HS-5 (cell line): ENCODE measurements at regions not wholly inside any gene's neighbourhood (a gene's known extent, or its start where the extent isn't known, plus 50 kb on each side); places are given as distances from the start of the nearest gene placed in this dataset.
"Not testable (repeated sequence)": the region's sequence is repeated elsewhere in the genome, so short reads cannot be mapped to it uniquely, and the experiment has no call there.

Source experiments
- DNase-seq: peaks from one replicate; pipeline ENCODE4 v3.0.0-alpha.2; 2012; ENCODE audit warnings: low read depth

DNA sequence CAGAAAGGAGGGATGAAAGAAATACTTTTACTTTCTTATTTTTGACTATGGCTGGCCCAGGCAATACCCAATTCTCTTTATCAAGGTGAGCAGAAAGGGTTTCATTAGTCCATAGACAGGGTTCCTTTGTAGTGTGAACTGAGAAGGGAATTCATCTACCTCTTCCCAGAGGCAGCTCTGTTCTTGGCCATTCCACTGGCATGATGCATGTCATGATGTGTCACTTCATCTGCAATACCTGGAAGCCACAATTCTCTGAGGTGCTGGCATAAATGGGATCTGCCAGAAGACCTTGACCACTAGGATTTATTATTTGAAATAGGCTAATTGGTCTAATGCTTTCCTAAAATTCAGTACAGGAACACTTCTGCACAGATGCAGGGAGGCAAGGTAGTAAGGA lies 542.8 kb downstream of the RFC3 start:
- DNase-seq, result no peak

- no peak for DNase-seq
Observed at GRCh38 chr13:34361560-34361959, 543.6 kb downstream of the RFC3 start.

DNA sequence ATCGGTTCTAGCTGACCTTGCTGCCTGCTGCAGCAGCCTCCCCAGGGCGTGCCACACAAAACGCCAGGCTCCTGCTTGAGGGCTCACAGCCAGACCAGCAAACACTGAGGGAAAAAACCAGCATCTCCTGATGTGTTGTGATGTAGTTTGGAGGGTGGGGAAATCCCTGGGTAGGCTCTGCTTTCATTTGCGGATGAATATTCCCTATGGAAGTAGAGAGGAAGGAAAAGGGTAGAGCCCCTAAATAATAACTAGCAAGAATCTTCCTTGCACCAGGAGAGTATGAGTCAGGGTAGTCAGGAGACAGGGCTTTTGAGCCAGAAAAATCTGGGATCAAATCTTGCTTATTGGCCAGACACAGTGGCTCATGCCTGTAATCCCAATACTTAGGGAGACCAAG lies 545.3 kb downstream of the RFC3 start:
- DNase-seq, result no peak

DNA sequence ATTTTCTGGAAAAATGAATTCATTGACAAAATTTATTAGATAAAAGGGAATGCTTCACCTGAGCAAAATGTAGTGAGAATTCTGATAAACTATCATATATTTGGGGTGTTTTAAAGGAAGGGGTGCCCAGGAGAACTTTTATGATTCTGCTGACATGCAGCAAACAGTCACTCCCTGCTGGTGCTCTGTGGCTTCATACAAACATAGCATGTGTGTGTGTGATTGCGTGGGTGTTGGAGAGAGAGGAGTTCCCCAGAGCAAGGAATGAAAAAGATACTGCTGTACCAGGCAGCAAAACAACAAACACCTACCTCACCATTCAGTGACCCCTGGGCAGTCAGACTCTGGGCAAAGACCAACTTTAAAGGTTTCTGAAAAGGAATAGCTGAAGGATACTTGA lies 546.7 kb downstream of the RFC3 start:
- DNase-seq, result no peak

- no peak for DNase-seq
Observed at GRCh38 chr13:34369931-34370330, 552.0 kb downstream of the RFC3 start.

DNA sequence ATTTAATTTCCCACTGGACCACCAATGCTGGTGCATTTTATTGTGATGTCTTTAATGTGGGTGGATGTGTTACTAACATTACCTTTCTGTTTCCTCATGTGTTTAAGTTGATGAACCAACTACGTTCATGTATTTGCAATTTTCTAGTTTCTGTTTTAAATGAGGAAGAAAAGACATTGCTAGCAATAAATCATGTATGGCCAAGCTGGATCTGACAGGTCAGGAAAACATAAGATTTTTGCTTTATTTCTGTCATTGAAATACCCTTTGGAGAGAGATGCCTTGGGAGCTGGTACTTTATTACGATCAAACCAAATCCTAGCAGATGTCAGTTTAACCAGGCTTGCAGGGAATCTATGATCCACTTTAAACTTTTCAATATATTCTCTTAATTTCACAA lies 553.2 kb downstream of the RFC3 start:
- DNase-seq, result no peak

- no peak for DNase-seq
Observed at GRCh38 chr13:34371645-34372395, 553.9 kb downstream of the RFC3 start.

GRCh38 chr13:34372581-34372980 lies 554.6 kb downstream of the RFC3 start:
- DNase-seq, result no peak

DNA sequence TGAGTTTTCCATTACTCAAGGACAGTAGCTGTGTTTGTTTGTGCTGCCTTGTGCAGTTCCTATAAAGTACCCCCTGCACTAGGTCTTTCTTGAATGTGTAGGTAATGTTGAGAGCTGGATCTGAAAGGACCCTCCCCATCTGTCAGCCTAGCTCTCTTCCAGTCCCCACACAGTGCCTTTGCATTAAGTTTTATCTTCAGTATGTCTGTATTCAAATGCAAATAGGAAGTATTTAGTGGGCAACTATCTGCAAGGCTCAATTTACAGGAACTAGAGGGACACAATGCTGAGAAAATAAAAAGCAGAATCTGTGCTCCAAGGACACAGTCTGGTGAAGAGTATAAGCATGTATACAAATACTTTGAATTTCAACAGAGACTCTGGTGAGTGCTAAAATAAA lies 558.5 kb downstream of the RFC3 start:
- DNase-seq, result no peak

GRCh38 chr13:34381228-34381627 lies 560.8 kb upstream of the NBEA start:
- no peak for DNase-seq

DNA sequence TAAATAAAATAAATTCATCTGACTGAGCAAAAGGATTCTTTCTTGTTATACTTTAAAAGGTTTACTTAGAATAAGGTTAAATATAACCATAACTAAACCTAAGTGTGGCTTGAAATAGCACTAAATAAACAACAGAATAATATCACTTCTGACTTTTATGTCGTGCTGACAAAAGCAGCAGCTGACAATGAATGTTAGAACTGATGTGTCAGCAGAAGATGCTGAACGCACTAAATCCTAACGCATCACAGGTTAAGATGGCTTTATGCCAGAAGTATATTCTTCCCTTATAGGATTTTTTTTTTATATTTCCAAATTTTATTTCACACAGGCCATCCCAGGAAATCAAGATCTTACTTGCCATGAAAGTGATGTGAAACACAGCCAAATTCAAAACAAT lies 558.3 kb upstream of the NBEA start:
- DNase-seq, result no peak

- DNase-seq, result not testable (repeated sequence)
Observed at GRCh38 chr13:34386229-34386628, 555.8 kb upstream of the NBEA start.

DNA sequence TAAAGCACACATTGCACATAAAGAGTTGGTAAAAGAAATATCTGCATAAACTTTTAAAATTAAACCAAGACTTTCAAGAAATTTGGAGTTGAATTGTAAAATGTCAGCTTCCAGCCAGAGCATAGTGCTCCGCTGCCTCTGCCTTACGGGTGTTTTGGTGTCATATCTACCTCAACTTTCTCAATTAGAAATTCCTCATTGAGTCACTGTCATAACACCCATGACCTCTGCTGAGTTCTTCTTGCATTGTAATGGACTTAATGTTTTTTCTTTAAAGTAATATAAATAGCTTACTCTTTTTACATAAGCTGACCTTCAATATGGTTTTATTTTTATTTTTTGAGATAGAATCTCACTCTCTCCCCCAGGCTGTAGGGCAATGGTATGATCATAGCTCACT lies 551.0 kb upstream of the NBEA start:
- DNase-seq, result peak; percentile 29

- DNase-seq, result no peak
Observed at GRCh38 chr13:34401696-34402095, 540.4 kb upstream of the NBEA start.

GRCh38 chr13:34405410-34406181 lies 536.5 kb upstream of the NBEA start:
- no peak for DNase-seq

- DNase-seq, result no peak
Observed at GRCh38 chr13:34408640-34409039, 533.4 kb upstream of the NBEA start.

DNA sequence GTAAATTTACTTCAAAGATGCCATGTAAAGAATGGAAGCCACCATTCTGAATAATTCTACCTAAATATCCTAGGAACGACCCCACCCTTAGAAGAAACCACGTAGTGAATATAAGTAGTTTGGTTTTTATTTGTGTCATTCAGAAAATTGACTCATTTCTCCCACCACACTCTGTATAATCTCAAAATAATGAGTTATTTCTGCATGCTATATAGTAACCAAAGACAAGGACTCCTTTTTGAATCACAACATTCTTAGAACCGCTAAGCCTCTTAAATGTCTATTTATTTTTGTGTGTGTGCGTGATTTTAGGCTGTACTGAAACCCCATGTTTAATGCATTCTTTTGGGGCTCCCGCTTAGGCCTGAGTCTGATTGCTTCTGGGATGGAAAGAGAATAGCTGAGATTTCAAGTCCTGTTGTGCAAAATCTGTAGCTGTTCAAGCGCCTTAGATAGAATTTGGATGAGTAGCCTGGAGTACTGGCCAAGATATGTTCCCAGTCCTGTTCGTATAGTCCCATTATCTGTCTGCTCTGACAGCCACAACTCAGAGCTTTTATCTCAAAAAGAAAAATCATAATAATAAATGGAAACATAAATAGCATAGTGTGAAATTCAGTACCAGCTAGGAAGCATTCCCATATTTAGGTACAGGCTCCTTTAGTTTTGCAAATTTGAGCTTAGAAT lies 532.4 kb upstream of the NBEA start:
- no peak for DNase-seq

DNA sequence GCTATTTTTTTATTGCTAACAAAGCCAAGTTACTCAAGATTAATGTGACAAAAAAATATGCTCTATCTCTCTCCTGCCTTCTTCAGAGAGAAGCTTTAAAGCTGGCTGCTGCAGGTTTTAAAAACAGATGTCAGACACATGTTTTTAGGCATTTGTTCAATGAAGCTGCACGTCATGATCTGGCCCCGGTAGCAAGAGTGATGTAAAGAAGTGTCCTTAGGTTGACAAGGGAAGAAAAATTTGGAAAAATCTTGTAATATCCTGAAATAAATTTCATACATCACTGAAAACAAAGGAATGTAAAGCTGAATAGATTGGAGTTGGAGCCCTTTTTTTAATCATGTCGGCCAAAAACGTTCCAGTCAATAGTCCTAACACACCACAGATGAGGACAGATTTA lies 531.4 kb upstream of the NBEA start:
- no peak for DNase-seq

DNA sequence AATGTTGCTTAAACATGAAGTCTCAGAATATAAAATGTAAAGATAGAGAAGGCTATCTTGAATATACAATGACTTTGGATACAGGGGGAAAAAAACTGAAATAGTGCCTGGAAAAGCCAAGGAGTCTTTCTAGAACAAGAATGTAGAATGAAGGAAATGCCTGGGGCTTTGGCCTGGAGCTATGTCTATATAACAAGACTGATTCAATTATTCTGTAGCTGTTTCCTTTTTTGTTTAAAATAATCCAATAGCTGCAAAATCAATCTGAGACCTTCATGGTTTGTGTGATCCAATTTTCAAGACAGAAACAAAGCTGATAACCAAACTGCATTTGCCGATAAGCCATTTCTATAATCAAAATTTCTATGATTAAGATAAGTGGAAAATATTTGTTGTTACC lies 530.9 kb upstream of the NBEA start:
- no peak for DNase-seq

GRCh38 chr13:34411894-34412293 lies 530.2 kb upstream of the NBEA start:
- no peak for DNase-seq

DNA sequence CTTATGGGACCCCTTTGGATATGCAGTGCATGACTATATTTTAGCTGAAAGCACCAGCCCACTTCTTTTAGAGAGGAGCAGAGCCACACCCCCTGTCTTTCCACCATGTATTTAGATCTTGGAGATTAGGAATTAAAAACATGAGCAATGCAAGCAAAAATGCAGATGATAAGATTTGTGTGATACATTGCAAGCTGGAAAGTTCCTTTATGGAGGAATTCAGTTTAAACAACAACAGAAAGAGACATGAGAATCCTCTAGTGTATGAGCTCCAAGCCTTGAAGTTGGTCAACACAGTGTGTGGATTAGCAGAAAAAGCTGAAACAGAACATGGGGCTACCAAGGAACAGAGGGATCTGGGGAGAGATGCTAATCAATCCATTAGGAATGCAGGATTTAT lies 529.8 kb upstream of the NBEA start:
- DNase-seq, result no peak

DNA sequence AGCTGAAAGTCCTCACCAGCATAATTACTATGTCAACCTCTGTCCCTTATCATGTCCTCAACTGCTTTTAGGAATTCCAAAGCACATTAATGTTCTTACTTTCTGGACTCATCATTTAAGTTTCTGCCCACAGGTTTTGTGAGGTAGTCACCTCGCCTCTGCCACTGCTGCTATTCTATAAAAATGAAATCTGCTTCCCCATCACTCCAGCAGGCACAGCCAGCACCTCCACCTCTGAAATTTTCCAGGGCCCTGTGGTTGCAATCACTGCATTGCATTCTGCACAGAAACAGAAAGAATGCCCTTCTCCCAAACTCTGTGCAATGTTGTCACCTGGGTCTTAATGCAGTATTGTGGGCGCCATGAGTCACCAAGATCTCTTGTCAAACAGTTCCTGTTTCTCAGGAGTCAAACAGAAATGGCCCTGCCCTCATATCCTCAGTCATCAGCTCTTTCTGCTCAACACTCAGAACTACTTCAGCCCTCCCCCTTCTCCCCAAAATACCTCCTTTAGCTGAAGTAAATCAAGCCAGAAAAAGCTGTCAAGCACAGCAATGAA lies 529.2 kb upstream of the NBEA start:
- DNase-seq, result no peak
